ENCODE measurements at regions not wholly inside any gene's neighbourhood (a gene's known extent, or its start where the extent isn't known, plus 50 kb on each side); places are given as distances from the start of the nearest gene placed in this dataset.

DNA sequence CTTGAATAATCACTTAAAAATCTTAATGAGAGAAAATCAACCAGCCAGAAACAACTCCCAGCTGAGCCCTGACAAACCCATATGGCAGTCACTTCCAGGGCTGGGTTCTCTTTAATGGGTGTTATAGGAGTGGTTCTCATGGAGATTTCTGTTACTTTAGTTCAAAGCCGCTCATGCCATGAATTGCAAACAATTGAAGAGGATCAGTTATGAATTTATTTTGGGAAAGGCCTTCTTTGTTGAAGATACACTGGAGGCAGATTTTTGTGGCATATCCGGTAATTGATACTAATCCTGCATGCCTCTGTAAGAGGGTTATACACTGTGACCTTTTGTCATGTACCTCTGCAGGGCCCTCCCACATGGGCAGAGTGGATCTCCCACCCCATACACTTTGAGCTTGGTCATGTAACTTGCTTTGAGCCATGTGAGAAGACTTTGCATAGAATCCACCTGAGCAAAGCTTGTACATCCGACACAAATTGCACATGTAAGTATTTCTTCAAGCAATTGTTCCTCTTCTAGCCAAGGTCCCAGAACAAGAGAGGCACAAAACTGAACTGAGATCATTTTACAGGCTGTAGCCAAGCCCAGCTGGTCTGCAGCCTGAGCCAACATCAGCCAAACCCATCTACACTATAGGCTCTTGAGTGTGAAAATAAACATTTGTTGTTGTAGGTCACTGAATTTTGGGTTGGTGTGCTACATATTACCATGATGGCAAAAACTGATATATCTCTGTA lies 492.3 kb downstream of the PREX1 start:
- Histone ChIP-seq H3K4me3 (no peak overlapping the region), H3K36me3 (ENCODE audit: low read depth) (no peaks in the 10 kb centered on the region), H3K9me3 (no peaks in the 10 kb centered on the region), H3K4me1 (ENCODE audit: low read depth) (no peaks in the 10 kb centered on the region)
- intact Hi-C loops (cut with DNase I, micrococcal nuclease) = no loop called here
- no peak for ATAC-seq
- TF ChIP-seq, protein P1, sequence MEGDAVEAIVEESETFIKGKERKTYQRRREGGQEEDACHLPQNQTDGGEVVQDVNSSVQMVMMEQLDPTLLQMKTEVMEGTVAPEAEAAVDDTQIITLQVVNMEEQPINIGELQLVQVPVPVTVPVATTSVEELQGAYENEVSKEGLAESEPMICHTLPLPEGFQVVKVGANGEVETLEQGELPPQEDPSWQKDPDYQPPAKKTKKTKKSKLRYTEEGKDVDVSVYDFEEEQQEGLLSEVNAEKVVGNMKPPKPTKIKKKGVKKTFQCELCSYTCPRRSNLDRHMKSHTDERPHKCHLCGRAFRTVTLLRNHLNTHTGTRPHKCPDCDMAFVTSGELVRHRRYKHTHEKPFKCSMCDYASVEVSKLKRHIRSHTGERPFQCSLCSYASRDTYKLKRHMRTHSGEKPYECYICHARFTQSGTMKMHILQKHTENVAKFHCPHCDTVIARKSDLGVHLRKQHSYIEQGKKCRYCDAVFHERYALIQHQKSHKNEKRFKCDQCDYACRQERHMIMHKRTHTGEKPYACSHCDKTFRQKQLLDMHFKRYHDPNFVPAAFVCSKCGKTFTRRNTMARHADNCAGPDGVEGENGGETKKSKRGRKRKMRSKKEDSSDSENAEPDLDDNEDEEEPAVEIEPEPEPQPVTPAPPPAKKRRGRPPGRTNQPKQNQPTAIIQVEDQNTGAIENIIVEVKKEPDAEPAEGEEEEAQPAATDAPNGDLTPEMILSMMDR (IDR thresholded peaks at IDR 0.05) = no peak
- no peak for DNase-seq

DNA sequence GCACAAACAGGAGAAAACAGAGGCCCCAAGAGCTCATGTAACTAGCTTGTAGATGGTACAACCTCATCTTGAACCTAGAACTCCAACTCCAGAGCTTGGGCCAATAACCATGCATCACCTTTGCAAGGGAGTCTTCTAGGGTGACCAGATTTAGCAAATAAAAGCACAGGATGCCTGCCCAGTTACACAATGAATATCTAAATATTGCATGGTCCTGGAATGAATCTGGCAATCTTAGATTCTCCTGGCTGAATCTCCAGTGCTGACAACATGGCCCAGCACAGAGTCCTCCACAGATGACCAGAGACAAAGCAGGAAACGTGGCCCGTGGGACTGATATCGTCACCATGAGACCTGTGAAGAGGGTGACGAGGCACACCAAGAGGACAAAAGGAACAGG lies 494.1 kb downstream of the PREX1 start:
- Histone ChIP-seq H3K4me1 (ENCODE audit: low read depth) (no peaks in the 10 kb centered on the region), H3K9me3 (no peaks in the 10 kb centered on the region), H3K36me3 (ENCODE audit: low read depth) (no peaks in the 10 kb centered on the region), H3K4me3 (no peak overlapping the region)
- no peak for DNase-seq
- no peak for ATAC-seq
- intact Hi-C loops (cut with DNase I, micrococcal nuclease) = no loop called here
- TF ChIP-seq, protein P1 (IDR thresholded peaks at IDR 0.05) = no peak

DNA sequence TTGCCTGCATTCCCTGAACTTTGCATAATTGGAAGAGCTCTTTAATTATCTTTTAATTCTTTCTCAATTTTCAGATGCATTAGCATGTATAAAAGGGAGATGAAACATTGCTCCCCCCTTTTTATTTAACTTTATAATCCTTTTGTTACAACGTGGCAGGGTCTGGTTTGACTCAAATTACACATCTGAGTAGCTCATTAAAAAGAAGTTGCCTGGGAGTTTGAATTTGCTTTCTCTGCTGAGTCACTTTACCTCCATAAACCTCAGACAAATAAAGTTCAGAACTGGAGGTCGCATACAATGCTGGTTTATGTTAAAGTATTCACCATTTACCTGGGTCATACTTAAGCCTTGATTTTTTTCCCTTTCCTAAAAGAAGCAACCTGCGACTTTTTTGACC lies 495.2 kb downstream of the PREX1 start:
- Histone ChIP-seq H3K36me3 (ENCODE audit: low read depth) (no peaks in the 10 kb centered on the region), H3K4me3 (no peak overlapping the region), H3K4me1 (ENCODE audit: low read depth) (no peaks in the 10 kb centered on the region), H3K9me3 (no peaks in the 10 kb centered on the region)
- DNase-seq (no peak), ATAC-seq (no peak)
- TF ChIP-seq, protein P1 (IDR thresholded peaks at IDR 0.05) = no peak
- intact Hi-C loops (cut with DNase I, micrococcal nuclease) = no loop called here

DNA sequence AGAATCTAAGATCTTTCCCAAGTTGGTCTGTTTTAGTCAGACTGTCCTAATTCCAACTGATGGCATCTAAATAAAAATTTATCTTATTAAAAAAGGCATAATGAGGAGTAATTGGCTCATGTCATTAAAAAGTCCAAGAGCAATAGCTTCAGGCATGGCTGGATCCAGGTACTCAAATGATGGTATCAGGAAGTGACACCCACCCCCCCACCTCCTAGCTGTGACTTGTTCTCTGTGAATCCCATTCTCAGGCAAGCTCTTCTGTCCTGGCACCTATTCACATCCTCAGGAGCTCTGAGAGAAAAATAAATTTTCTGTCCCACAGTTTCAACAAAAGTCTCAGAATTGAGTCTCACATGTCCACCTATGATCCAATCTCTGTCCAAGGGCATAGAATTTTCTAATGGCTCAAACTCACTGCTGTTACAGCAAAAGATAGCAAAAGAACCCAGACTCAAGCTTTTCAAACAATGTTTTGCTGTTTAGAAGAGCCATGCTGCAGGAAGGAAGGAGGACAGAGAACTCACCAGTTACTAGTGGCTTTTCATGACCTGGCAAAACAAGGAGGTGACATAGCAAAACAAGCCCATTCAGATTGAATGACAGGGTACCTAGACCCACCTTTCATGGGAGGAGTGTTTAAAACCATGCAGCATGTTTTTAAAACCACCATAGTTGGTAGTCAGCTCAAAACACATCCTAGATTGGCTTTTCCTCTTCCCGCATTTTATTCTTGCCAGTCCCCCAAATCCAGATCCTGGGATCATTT lies 496.1 kb downstream of the PREX1 start:
- no peaks in the 10 kb centered on the region for H3K4me1 ChIP-seq (ENCODE audit: low read depth)
- H3K36me3 ChIP-seq (ENCODE audit: low read depth) = no peaks in the 10 kb centered on the region
- no peaks in the 10 kb centered on the region for H3K9me3 ChIP-seq
- no peak for DNase-seq
- TF ChIP-seq, protein P1 (IDR thresholded peaks at IDR 0.05) = no peak
- no peak overlapping the region for H3K4me3 ChIP-seq
- intact Hi-C loops (cut with DNase I, micrococcal nuclease) = no loop called here
- no peak for ATAC-seq

DNA sequence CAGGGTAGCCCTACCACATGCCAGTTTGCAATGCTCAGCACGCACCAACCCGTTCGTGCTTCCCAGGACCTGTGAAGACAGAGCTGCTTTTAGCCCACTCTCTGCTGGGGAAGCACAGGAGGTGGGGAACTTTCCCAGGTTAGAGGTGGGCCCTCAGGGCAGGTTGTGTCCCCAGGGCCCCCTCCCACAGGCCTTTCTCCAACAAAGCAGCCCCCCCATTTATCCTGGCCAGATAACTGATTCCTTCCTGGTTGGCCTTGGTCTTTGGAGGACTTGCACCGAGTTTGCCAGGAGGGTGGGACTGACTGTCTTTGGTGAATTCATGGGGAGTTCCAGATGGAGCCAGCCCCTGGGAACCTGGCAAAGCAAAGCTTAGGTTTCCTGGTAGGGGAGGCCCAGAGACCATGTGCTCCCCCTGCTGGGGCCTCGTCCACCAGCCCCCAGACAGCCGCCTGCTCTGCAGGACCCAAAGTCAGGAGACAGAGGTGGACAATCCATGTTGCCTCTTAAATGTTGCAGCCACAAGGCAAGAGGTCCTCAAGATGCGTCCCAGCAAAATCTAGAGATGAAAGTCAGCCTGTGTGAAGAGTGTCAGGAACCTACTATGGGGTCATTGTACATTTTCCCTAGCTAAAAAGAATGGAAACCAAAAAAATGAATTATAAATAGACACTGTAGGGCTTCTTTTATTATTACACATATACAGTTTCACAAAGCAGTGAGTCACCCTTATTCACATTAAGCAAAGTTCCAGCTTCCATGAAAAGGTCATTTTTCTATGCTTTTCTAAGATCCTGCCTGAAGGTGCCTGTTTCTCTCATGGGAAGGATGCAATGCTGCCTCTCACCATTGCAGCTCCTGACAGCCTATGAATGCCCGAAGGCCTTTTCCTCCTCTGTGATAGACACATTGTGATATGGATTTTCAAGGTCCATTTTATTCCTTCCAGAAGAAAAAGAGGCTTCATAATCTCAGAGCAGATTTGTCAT lies 497.8 kb downstream of the PREX1 start:
- Histone ChIP-seq H3K36me3 (ENCODE audit: low read depth) (no peaks in the 10 kb centered on the region), H3K9me3 (no peaks in the 10 kb centered on the region), H3K4me3 (no peak overlapping the region), H3K4me1 (ENCODE audit: low read depth) (no peaks in the 10 kb centered on the region)
- TF ChIP-seq, protein P1 (IDR thresholded peaks at IDR 0.05) = no peak
- DNase-seq (peak in 1 of 3 donors; percentile 13), ATAC-seq (no peak)
- intact Hi-C loops (cut with DNase I, micrococcal nuclease) = no loop called here
